H9 (cell line): ENCODE measurements at regions not wholly inside any gene's neighbourhood (a gene's known extent, or its start where the extent isn't known, plus 50 kb on each side); places are given as distances from the start of the nearest gene placed in this dataset.

Experiments used
- DNase-seq: peaks from one replicate; pipeline ENCODE4 v3.0.0-alpha.2; 2017
- H2AFZ ChIP-seq: one replicate; pipeline ENCODE4 v1.6.1; 2013; ENCODE audit warnings: mild to moderate bottlenecking, low read length, control low read depth, moderate library complexity
- H2AK5ac ChIP-seq: 2 replicates; pipeline ENCODE4 v1.6.1; 2013; ENCODE audit warnings: low read length, control low read depth, mixed read lengths; ENCODE audit not compliant: insufficient read length
- H2BK120ac ChIP-seq: one replicate; pipeline ENCODE4 v1.6.1; 2013; ENCODE audit warnings: low read depth, mild to moderate bottlenecking, low read length, control low read depth, inconsistent platforms; ENCODE audit not compliant: poor library complexity, severe bottlenecking
- H2BK12ac ChIP-seq: 2 replicates; pipeline ENCODE4 v1.6.1; 2013; ENCODE audit warnings: low read length, control low read depth, mixed read lengths, low read depth; ENCODE audit not compliant: insufficient read length
- H2BK15ac ChIP-seq: 2 replicates; pipeline ENCODE4 v1.6.1; 2013; ENCODE audit warnings: low read depth, low read length, control low read depth
- H2BK20ac ChIP-seq: one replicate; pipeline ENCODE4 v1.6.1; 2013; ENCODE audit warnings: low read depth, mild to moderate bottlenecking, low read length, control low read depth, inconsistent platforms; ENCODE audit not compliant: poor library complexity, severe bottlenecking
- H2BK5ac ChIP-seq: 2 replicates; pipeline ENCODE4 v1.6.1; 2013; ENCODE audit warnings: low read length, control low read depth, mixed read lengths; ENCODE audit not compliant: insufficient read length
- H3K14ac ChIP-seq: 2 replicates; pipeline ENCODE4 v1.6.1; 2013; ENCODE audit warnings: low read length, control low read depth; ENCODE audit not compliant: insufficient read depth
- H3K18ac ChIP-seq: 2 replicates; pipeline ENCODE4 v1.6.1; 2013; ENCODE audit warnings: low read depth, mild to moderate bottlenecking, mixed read lengths, low read length, control low read depth; ENCODE audit not compliant: insufficient read length
- H3K23ac ChIP-seq: 2 replicates; pipeline ENCODE4 v1.6.1; 2013; ENCODE audit warnings: low read length, control low read depth, mixed read lengths, low read depth; ENCODE audit not compliant: insufficient read length
- H3K23me2 ChIP-seq: 2 replicates; pipeline ENCODE4 v1.6.1; 2013; ENCODE audit warnings: low read depth, mild to moderate bottlenecking, mixed read lengths, low read length, control low read depth; ENCODE audit not compliant: insufficient read length, poor library complexity, severe bottlenecking
- H3K27ac ChIP-seq: 2 replicates; pipeline ENCODE4 v1.5.1; 2013; ENCODE audit warnings: low read length, control low read depth, mixed read lengths, low read depth; ENCODE audit not compliant: insufficient read length
- H3K27me3 ChIP-seq: 2 replicates; pipeline ENCODE4 v1.6.1; 2013; ENCODE audit warnings: low read length, control low read depth, inconsistent platforms; ENCODE audit not compliant: insufficient read depth
- H3K4ac ChIP-seq: 2 replicates; pipeline ENCODE4 v1.6.1; 2013; ENCODE audit warnings: low read depth, mild to moderate bottlenecking, control low read depth, inconsistent platforms, low read length, moderate library complexity
- H3K4me1 ChIP-seq: 2 replicates; pipeline ENCODE4 v1.6.1; 2013; ENCODE audit warnings: low read length, control low read depth, inconsistent platforms; ENCODE audit not compliant: insufficient read depth
- H3K4me2 ChIP-seq: 2 replicates; pipeline ENCODE4 v1.6.1; 2013; ENCODE audit warnings: low read length, control low read depth, mixed read lengths; ENCODE audit not compliant: insufficient read length, insufficient read depth
- H3K56ac ChIP-seq: 2 replicates; pipeline ENCODE4 v1.6.1; 2013; ENCODE audit warnings: low read depth, mild to moderate bottlenecking, mixed read lengths, low read length, control low read depth; ENCODE audit not compliant: insufficient read length
- H3K79me1 ChIP-seq: 2 replicates; pipeline ENCODE4 v1.6.1; 2013; ENCODE audit warnings: low read depth, mild to moderate bottlenecking, moderate library complexity, low read length, control low read depth, inconsistent platforms; ENCODE audit not compliant: insufficient read depth, poor library complexity, severe bottlenecking
- H3K79me2 ChIP-seq: 2 replicates; pipeline ENCODE4 v1.6.1; 2013; ENCODE audit warnings: low read length, control low read depth, inconsistent platforms; ENCODE audit not compliant: insufficient read depth
- H3K9ac ChIP-seq: 2 replicates; pipeline ENCODE4 v1.6.1; 2013; ENCODE audit warnings: low read length, control low read depth, mixed read lengths; ENCODE audit not compliant: insufficient read length; ENCODE audit errors: extremely low read depth
- H3K9me3 ChIP-seq: one replicate; pipeline ENCODE4 v1.6.1; 2013; ENCODE audit warnings: low read depth, low read length, inconsistent platforms; ENCODE audit not compliant: control insufficient read depth
- H3T11ph ChIP-seq: one replicate; pipeline ENCODE4 v1.6.1; 2013; ENCODE audit warnings: mild to moderate bottlenecking, low read length, control low read depth, inconsistent platforms
- H4K20me1 ChIP-seq: one replicate; pipeline ENCODE4 v1.6.1; 2013; ENCODE audit not compliant: control insufficient read depth, insufficient read length, insufficient read depth
- H4K5ac ChIP-seq: 2 replicates; pipeline ENCODE4 v1.6.1; 2013; ENCODE audit warnings: low read depth, mild to moderate bottlenecking, mixed read lengths, low read length, control low read depth; ENCODE audit not compliant: insufficient read length
- H4K8ac ChIP-seq: replicated peaks from 2 replicates; pipeline ENCODE4 v1.6.1; 2013; ENCODE audit warnings: low read length, control low read depth, mixed read lengths, low read depth; ENCODE audit not compliant: insufficient read length
- H4K91ac ChIP-seq: 2 replicates; pipeline ENCODE4 v1.6.1; 2013; ENCODE audit warnings: low read depth, mild to moderate bottlenecking, moderate library complexity, mixed read lengths, low read length, control low read depth; ENCODE audit not compliant: insufficient read length
- H3K27ac Mint-ChIP-seq, 3 experiments: 2 replicates in 2 of 3; 3 replicates in 1 of 3; pipeline ENCODE4 v1.8.0; 2020 to 2021; ENCODE audit warnings: mixed read lengths in 3 of 3, mild to moderate bottlenecking in 1 of 3, moderate library complexity in 1 of 3
- H3K27me3 Mint-ChIP-seq: 2 replicates; pipeline ENCODE4 v1.8.0; 2021; ENCODE audit warnings: low read depth, mild to moderate bottlenecking, moderate library complexity, mixed read lengths
- H3K36me3 Mint-ChIP-seq, 3 experiments: 2 replicates in 2 of 3; 3 replicates in 1 of 3; pipeline ENCODE4 v1.8.0; 2020 to 2021; ENCODE audit warnings: low read depth in 3 of 3, mixed read lengths in 3 of 3; ENCODE audit not compliant: insufficient read depth in 1 of 3
- H3K4me1 Mint-ChIP-seq, 2 experiments: 2 replicates each; pipeline ENCODE4 v1.8.0; 2020; ENCODE audit warnings: mixed read lengths in 2 of 2
- H3K4me3 Mint-ChIP-seq, 2 experiments: 2 replicates in 1 of 2; 3 replicates in 1 of 2; pipeline ENCODE4 v1.8.0; 2020 to 2021; ENCODE audit warnings: mild to moderate bottlenecking in 2 of 2, mixed read lengths in 2 of 2, moderate library complexity in 1 of 2
- H3K9me3 Mint-ChIP-seq, 2 experiments: 2 replicates in 1 of 2; 3 replicates in 1 of 2; pipeline ENCODE4 v1.8.0; 2020; ENCODE audit warnings: mild to moderate bottlenecking in 2 of 2, mixed read lengths in 2 of 2, moderate library complexity in 1 of 2
- CTCF ChIP-seq: fragments of 200-600 bp; sonication (generic); conservative IDR thresholded peaks from 3 replicates; pipeline ENCODE4 v1.8.0; 2021; ENCODE audit warnings: antibody characterized with exemption, mild to moderate bottlenecking
- WGBS: extraction: QIAGEN DNeasy Blood & Tissue Kit; methylation state at CpG from one replicate; pipeline ENCODE4 v1.1.7; 2013; ENCODE audit warnings: missing lambda C conversion rate, low lambda C conversion rate, mixed read lengths; ENCODE audit not compliant: insufficient read length; ENCODE audit errors: extremely low coverage; 5-methylcytosine and 5-hydroxymethylcytosine counted together

GRCh38 chr17:77619851-77620250 lies 338.7 kb upstream of the TNRC6C start:
- H3T11ph ChIP-seq, result no peak overlapping the region
- H4K5ac ChIP-seq, result no peak overlapping the region
- no peaks in the 10 kb centered on the region for H3K79me1 ChIP-seq
- no peak overlapping the region for H3K4ac ChIP-seq
- H4K91ac ChIP-seq, result no peak overlapping the region
- no peak overlapping the region for H3K27ac ChIP-seq
- H2BK12ac ChIP-seq, result no peak overlapping the region
- H2BK15ac ChIP-seq, result no peak overlapping the region
- Mint-ChIP-seq H3K27ac (no peak overlapping the region), H3K4me1 (peaks cover 23 to 24% of the 10 kb centered on the region in 2 experiments), H3K36me3 (peaks cover 4 to 6% (median 5%) of the 10 kb centered on the region in 3 experiments; a peak in 3 of 7 replicates), H3K4me3 (no peak overlapping the region), H3K27me3 (peaks cover 12% of the 10 kb centered on the region), H3K9me3 (peaks cover 8% of the 10 kb centered on the region in 2 experiments; a peak in 1 of 5 replicates)
- H2BK120ac ChIP-seq, result no peak overlapping the region
- no peak for TF ChIP-seq CTCF
- H2AK5ac ChIP-seq, result no peak overlapping the region
- no peak overlapping the region for H4K8ac ChIP-seq
- no peak overlapping the region for H3K56ac ChIP-seq
- no peaks in the 10 kb centered on the region for H3K9me3 ChIP-seq
- H2BK5ac ChIP-seq, result no peak overlapping the region
- no peaks in the 10 kb centered on the region for H3K23me2 ChIP-seq
- H3K4me1 ChIP-seq, result no peaks in the 10 kb centered on the region
- H4K20me1 ChIP-seq, result no peaks in the 10 kb centered on the region
- H3K9ac ChIP-seq, result no peak overlapping the region
- H2AFZ ChIP-seq, result no peak overlapping the region
- no peak overlapping the region for H2BK20ac ChIP-seq
- H3K14ac ChIP-seq, result no peak overlapping the region
- H3K18ac ChIP-seq, result no peak overlapping the region
- 100% methylated on average over 1 of the region's 5 CpGs for WGBS
- H3K79me2 ChIP-seq, result no peaks in the 10 kb centered on the region
- no peak overlapping the region for H3K23ac ChIP-seq
- no peak for DNase-seq
- H3K27me3 ChIP-seq, result no peaks in the 10 kb centered on the region
- H3K4me2 ChIP-seq, result no peak overlapping the region
